H1 (cell line): ENCODE measurements at regions not wholly inside any gene's neighbourhood (a gene's known extent, or its start where the extent isn't known, plus 50 kb on each side); places are given as distances from the start of the nearest gene placed in this dataset.

Experiments
- CTBP2 ChIP-seq: IDR thresholded peaks from 2 replicates; pipeline ENCODE4 v1.7.0; 2011; ENCODE audit warnings: borderline replicate concordance, mild to moderate bottlenecking, moderate library complexity, mixed read lengths, low read length; ENCODE audit not compliant: insufficient read depth, insufficient read length
- EGR1 ChIP-seq: IDR thresholded peaks from 2 replicates; pipeline ENCODE4 v1.6.1; 2011; ENCODE audit warnings: low read depth, low read length, borderline replicate concordance
- GTF2F1 ChIP-seq: IDR thresholded peaks from 2 replicates; pipeline ENCODE4 v1.6.1; 2012; ENCODE audit warnings: low read depth, low read length, improper control_type of control experiment, borderline replicate concordance
- KDM1A ChIP-seq: fragments of 200-600, 300-600 bp; sonication (generic); IDR thresholded peaks from 2 replicates; pipeline ENCODE4 v1.7.1; 2016; ENCODE audit warnings: mild to moderate bottlenecking, low read length, borderline replicate concordance
- PHF8 ChIP-seq: fragments of 200-600 bp; sonication (generic); conservative IDR thresholded peaks from 2 replicates; pipeline ENCODE4 v1.7.1; 2012; ENCODE audit warnings: low read depth, mild to moderate bottlenecking, inconsistent platforms, low read length, moderate library complexity
- RAD21 ChIP-seq, 2 experiments: IDR thresholded peaks in 1 of 2; conservative IDR thresholded peaks in 1 of 2; 2 replicates each; pipeline ENCODE4 v1.6.1; 2011; ENCODE audit warnings: low read depth in 2 of 2, low read length in 2 of 2, improper control_type of control experiment in 1 of 2, inconsistent platforms in 1 of 2, mild to moderate bottlenecking in 1 of 2, moderate library complexity in 1 of 2
- RNF2 ChIP-seq: fragments of 200-900, 300-1000 bp; sonication (generic); IDR thresholded peaks from 2 replicates; pipeline ENCODE4 v1.7.1; 2016; ENCODE audit warnings: borderline replicate concordance, low read depth, mild to moderate bottlenecking, antibody characterized with exemption, low read length; ENCODE audit not compliant: poor library complexity, severe bottlenecking; ENCODE audit errors: missing control alignments
- SAP30 ChIP-seq: fragments of 300-600 bp; sonication (generic); IDR thresholded peaks from 2 replicates; pipeline ENCODE4 v1.7.1; 2012; ENCODE audit warnings: low read length, moderate library complexity, mild to moderate bottlenecking, inconsistent platforms; ENCODE audit not compliant: insufficient read depth, insufficient replicate concordance
- SP4 ChIP-seq: IDR thresholded peaks from 2 replicates; pipeline ENCODE4 v1.6.1; 2012; ENCODE audit warnings: low read length, inconsistent platforms
- SUZ12 ChIP-seq: fragments of 200-600 bp; sonication (generic); IDR thresholded peaks from 2 replicates; pipeline ENCODE4 v1.6.1; 2012; ENCODE audit warnings: mild to moderate bottlenecking, inconsistent platforms, low read length, moderate library complexity, mixed read lengths
- TF ChIP-seq, protein P1 (sequence below): fragments of 300-600 bp; sonication (generic); IDR thresholded peaks from 2 replicates; pipeline ENCODE4 v1.7.1; 2012; ENCODE audit warnings: low read length, moderate library complexity, mild to moderate bottlenecking, inconsistent platforms; ENCODE audit not compliant: insufficient replicate concordance

- TF ChIP-seq, protein P1, sequence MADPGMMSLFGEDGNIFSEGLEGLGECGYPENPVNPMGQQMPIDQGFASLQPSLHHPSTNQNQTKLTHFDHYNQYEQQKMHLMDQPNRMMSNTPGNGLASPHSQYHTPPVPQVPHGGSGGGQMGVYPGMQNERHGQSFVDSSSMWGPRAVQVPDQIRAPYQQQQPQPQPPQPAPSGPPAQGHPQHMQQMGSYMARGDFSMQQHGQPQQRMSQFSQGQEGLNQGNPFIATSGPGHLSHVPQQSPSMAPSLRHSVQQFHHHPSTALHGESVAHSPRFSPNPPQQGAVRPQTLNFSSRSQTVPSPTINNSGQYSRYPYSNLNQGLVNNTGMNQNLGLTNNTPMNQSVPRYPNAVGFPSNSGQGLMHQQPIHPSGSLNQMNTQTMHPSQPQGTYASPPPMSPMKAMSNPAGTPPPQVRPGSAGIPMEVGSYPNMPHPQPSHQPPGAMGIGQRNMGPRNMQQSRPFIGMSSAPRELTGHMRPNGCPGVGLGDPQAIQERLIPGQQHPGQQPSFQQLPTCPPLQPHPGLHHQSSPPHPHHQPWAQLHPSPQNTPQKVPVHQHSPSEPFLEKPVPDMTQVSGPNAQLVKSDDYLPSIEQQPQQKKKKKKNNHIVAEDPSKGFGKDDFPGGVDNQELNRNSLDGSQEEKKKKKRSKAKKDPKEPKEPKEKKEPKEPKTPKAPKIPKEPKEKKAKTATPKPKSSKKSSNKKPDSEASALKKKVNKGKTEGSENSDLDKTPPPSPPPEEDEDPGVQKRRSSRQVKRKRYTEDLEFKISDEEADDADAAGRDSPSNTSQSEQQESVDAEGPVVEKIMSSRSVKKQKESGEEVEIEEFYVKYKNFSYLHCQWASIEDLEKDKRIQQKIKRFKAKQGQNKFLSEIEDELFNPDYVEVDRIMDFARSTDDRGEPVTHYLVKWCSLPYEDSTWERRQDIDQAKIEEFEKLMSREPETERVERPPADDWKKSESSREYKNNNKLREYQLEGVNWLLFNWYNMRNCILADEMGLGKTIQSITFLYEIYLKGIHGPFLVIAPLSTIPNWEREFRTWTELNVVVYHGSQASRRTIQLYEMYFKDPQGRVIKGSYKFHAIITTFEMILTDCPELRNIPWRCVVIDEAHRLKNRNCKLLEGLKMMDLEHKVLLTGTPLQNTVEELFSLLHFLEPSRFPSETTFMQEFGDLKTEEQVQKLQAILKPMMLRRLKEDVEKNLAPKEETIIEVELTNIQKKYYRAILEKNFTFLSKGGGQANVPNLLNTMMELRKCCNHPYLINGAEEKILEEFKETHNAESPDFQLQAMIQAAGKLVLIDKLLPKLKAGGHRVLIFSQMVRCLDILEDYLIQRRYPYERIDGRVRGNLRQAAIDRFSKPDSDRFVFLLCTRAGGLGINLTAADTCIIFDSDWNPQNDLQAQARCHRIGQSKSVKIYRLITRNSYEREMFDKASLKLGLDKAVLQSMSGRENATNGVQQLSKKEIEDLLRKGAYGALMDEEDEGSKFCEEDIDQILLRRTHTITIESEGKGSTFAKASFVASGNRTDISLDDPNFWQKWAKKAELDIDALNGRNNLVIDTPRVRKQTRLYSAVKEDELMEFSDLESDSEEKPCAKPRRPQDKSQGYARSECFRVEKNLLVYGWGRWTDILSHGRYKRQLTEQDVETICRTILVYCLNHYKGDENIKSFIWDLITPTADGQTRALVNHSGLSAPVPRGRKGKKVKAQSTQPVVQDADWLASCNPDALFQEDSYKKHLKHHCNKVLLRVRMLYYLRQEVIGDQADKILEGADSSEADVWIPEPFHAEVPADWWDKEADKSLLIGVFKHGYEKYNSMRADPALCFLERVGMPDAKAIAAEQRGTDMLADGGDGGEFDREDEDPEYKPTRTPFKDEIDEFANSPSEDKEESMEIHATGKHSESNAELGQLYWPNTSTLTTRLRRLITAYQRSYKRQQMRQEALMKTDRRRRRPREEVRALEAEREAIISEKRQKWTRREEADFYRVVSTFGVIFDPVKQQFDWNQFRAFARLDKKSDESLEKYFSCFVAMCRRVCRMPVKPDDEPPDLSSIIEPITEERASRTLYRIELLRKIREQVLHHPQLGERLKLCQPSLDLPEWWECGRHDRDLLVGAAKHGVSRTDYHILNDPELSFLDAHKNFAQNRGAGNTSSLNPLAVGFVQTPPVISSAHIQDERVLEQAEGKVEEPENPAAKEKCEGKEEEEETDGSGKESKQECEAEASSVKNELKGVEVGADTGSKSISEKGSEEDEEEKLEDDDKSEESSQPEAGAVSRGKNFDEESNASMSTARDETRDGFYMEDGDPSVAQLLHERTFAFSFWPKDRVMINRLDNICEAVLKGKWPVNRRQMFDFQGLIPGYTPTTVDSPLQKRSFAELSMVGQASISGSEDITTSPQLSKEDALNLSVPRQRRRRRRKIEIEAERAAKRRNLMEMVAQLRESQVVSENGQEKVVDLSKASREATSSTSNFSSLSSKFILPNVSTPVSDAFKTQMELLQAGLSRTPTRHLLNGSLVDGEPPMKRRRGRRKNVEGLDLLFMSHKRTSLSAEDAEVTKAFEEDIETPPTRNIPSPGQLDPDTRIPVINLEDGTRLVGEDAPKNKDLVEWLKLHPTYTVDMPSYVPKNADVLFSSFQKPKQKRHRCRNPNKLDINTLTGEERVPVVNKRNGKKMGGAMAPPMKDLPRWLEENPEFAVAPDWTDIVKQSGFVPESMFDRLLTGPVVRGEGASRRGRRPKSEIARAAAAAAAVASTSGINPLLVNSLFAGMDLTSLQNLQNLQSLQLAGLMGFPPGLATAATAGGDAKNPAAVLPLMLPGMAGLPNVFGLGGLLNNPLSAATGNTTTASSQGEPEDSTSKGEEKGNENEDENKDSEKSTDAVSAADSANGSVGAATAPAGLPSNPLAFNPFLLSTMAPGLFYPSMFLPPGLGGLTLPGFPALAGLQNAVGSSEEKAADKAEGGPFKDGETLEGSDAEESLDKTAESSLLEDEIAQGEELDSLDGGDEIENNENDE, result no peak
- TF ChIP-seq PHF8 (no peak), SAP30 (no peak), KDM1A (no peak), GTF2F1 (no peak), RAD21 (IDR thresholded peaks at IDR 0.05 in 1 of 2, conservative IDR thresholded peaks at IDR 0.05 in 1 of 2; ENCODE audit: low read depth in 2 of 2, low read length in 2 of 2) (no peak), SUZ12 (no peak), SP4 (no peak), EGR1 (no peak), CTBP2 (no peak), RNF2 (no peak)
Observed at GRCh38 chrX:22585831-22586230, 313.1 kb downstream of the CBLL2 start (continued).
